Esophagus muscularis mucosa (tissue), 4 donors: ENCODE measurements at regions not wholly inside any gene's neighbourhood (a gene's known extent, or its start where the extent isn't known, plus 50 kb on each side); places are given as distances from the start of the nearest gene placed in this dataset.

ENCODE experiments used
- DNase-seq: peaks from one replicate; pipeline ENCODE4 v3.0.0-alpha.2; 2017; ENCODE audit errors: extremely low spot score
- H3K27ac ChIP-seq, 4 donors: fragments of 200-600 bp; sonication (generic); replicated peaks in 1 of 4; 1 replicate in 3 of 4; 2 replicates in 1 of 4; pipeline ENCODE4 v1.5.1; 2016 to 2019; ENCODE audit warnings: mild to moderate bottlenecking in 1 of 4
- H3K27me3 ChIP-seq, 4 donors: fragments of 200-600 bp; sonication (generic); one replicate each; pipeline versions ENCODE4 v1.5.1 to v1.6.0; 2016 to 2019
- H3K36me3 ChIP-seq, 4 donors: fragments of 200-600 bp; sonication (generic); one replicate each; pipeline ENCODE4 v1.5.1; 2016 to 2019
- H3K4me1 ChIP-seq, 4 donors: fragments of 200-600 bp; sonication (generic); one replicate each; pipeline ENCODE4 v1.5.1; 2016 to 2019
- H3K4me3 ChIP-seq, 4 donors: fragments of 200-600 bp; sonication (generic); 1 replicate in 2 of 4; 2 replicates in 2 of 4; pipeline ENCODE4 v1.5.1; 2016 to 2019; ENCODE audit warnings: mild to moderate bottlenecking in 4 of 4, moderate library complexity in 1 of 4
- H3K9me3 ChIP-seq, 4 donors: fragments of 200-600 bp; sonication (generic); 1 replicate in 3 of 4; 2 replicates in 1 of 4; pipeline ENCODE4 v1.5.1; 2016 to 2019
- EP300 ChIP-seq: sonication (generic); formaldehyde crosslinking; IDR thresholded peaks from one replicate; pipeline ENCODE4 v1.6.1; 2017; ENCODE audit warnings: antibody characterized with exemption
- POLR2A ChIP-seq: fragments of 450-650 bp; IDR thresholded peaks from one replicate; pipeline ENCODE4 v1.6.1; 2017; ENCODE audit warnings: antibody characterized with exemption, moderate library complexity, mild to moderate bottlenecking, low read depth
- POLR2AphosphoS5 ChIP-seq, 2 donors: sonication (generic); formaldehyde crosslinking; IDR thresholded peaks; one replicate each; pipeline ENCODE4 v1.6.1; 2017; ENCODE audit warnings: antibody characterized with exemption in 2 of 2
- WGBS: methylation state at CpG from one replicate; pipeline ENCODE4 v1.1.5; 2018; 5-methylcytosine and 5-hydroxymethylcytosine counted together
- intact Hi-C: fragments of 100-400 bp; cut with DNase I; formaldehyde crosslinking; loops from one replicate; pipeline ENCODE4 v1.15.1; 2023
- TF ChIP-seq, protein P1 (sequence below), 3 experiments: fragments of 200-600 bp in 2 of 3; fragments of 450-650 bp in 1 of 3; sonication (generic) in 2 of 3; IDR thresholded peaks; one replicate each; pipeline ENCODE4 v1.5.1; 2017 to 2019; ENCODE audit warnings: antibody characterized with exemption in 3 of 3, mild to moderate bottlenecking in 2 of 3, moderate library complexity in 1 of 3

DNA sequence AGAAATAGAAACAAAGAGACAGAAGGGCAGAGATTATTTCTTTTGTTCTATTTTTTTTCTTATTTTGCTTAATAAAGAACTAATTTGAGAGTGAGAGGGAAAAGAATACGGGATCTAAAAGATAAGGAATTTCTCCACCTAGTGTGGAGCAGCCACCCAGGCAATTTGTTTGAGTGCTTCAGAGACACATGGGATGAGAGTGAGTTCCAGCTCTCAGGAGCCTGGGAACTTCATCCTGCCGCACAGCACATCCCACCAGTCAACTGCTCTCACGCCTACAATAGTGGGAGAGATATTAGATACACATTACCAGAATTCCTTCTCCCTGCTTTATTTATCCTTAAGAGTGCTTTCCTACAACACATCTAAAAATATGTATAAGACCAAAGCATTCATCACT is 946.4 kb downstream of the PDHA2 start:
- no peak overlapping the region for H3K4me3 ChIP-seq
- no peaks in the 10 kb centered on the region for H3K27me3 ChIP-seq
- whole genome bisulfite sequencing, result 80% methylated on average over 3 of the region's 3 CpGs
- TF ChIP-seq EP300 (no peak), POLR2A (no peak), POLR2AphosphoS5 (IDR thresholded peaks at IDR 0.05) (no peak)
- TF ChIP-seq, protein P1, sequence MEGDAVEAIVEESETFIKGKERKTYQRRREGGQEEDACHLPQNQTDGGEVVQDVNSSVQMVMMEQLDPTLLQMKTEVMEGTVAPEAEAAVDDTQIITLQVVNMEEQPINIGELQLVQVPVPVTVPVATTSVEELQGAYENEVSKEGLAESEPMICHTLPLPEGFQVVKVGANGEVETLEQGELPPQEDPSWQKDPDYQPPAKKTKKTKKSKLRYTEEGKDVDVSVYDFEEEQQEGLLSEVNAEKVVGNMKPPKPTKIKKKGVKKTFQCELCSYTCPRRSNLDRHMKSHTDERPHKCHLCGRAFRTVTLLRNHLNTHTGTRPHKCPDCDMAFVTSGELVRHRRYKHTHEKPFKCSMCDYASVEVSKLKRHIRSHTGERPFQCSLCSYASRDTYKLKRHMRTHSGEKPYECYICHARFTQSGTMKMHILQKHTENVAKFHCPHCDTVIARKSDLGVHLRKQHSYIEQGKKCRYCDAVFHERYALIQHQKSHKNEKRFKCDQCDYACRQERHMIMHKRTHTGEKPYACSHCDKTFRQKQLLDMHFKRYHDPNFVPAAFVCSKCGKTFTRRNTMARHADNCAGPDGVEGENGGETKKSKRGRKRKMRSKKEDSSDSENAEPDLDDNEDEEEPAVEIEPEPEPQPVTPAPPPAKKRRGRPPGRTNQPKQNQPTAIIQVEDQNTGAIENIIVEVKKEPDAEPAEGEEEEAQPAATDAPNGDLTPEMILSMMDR (IDR thresholded peaks at IDR 0.05), result no peak
- DNase-seq, result no peak
- intact Hi-C loops, result no loop called here
- no peaks in the 10 kb centered on the region for H3K4me1 ChIP-seq
- H3K27ac ChIP-seq, result no peak overlapping the region
- H3K9me3 ChIP-seq, result no peaks in the 10 kb centered on the region
- no peaks in the 10 kb centered on the region for H3K36me3 ChIP-seq

DNA sequence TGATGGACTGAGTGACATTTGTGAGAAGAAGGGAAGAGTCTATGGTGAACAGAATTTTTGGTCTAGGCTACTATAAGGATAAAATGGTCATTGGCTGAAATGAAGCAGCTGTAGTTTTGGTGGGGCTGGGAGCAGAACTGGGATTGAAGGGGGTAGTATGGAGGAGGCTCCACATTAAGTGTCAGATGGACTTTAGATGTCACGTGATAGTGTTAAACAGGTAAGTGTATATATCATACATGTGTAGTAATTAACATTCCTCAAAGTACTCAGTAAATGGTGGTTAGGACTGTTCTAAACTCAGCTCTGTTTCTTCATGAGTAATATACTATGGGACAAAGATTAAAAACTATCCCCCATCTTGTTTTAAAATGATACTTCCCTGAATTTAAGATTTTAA is 947.9 kb downstream of the PDHA2 start:
- Histone ChIP-seq H3K4me1 (no peaks in the 10 kb centered on the region), H3K27ac (no peak overlapping the region), H3K9me3 (no peaks in the 10 kb centered on the region), H3K27me3 (no peaks in the 10 kb centered on the region), H3K36me3 (no peaks in the 10 kb centered on the region), H3K4me3 (no peak overlapping the region)
- TF ChIP-seq POLR2AphosphoS5 (IDR thresholded peaks at IDR 0.05), result no peak
- no peak for TF ChIP-seq POLR2A
- TF ChIP-seq EP300, result no peak
- TF ChIP-seq, protein P1 (IDR thresholded peaks at IDR 0.05), result no peak
- no peak for DNase-seq
- intact Hi-C loops, result no loop called here
- 88% methylated on average over 1 of the region's 1 CpG for WGBS

DNA sequence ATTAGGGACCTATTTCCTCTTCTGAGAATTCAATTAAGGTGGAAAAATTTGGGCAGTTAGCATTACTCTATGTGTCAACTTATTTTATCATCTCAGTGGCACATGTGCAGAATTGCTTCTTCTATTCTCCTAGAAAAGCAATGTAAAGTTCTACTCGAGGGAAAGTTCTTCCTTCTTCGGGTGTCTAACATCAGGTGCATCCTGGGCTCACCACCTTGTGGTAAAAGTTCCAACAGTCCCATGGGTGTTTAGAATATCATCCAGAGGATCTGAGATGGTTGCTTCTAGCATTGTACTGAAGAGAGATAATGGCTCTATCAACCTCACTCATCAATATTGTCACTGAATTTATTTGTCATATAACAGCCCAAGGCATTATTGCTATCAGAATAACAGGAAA is 969.7 kb downstream of the PDHA2 start:
- TF ChIP-seq, protein P1 (IDR thresholded peaks at IDR 0.05), result no peak
- TF ChIP-seq POLR2A (no peak), POLR2AphosphoS5 (IDR thresholded peaks at IDR 0.05) (no peak), EP300 (no peak)
- Histone ChIP-seq H3K4me1 (no peaks in the 10 kb centered on the region), H3K27ac (no peak overlapping the region), H3K9me3 (peaks cover 0 to 5% (median 0%) of the 10 kb centered on the region in 4 donors), H3K36me3 (no peaks in the 10 kb centered on the region), H3K27me3 (no peaks in the 10 kb centered on the region), H3K4me3 (no peak overlapping the region)
- DNase-seq, result no peak
- intact Hi-C loops, result no loop called here
- 88% methylated on average over 2 of the region's 2 CpGs for WGBS

DNA sequence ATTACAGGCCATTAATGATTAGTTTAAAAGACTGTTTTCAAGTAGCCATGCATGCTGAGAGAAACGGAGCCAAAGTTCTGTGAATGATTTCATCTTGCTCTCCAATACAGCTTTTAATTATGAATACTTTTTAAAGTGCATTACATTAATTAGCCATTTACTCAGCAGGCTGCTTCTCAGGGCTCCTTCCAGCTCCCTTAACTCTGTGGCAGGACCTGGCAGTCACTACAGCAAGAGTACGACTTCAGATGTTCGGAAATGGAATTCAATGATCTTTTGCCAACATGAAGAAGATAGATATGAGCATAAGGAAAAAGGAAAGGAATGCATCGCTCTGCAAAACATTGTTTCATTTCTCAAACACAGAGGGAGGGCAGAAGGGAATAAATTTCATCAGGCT is 987.2 kb downstream of the PDHA2 start:
- WGBS, result 47% methylated on average over 4 of the region's 4 CpGs
- Histone ChIP-seq H3K4me3 (no peak overlapping the region), H3K27me3 (no peaks in the 10 kb centered on the region), H3K36me3 (no peaks in the 10 kb centered on the region), H3K27ac (no peak overlapping the region), H3K4me1 (peaks cover 0 to 10% (median 2%) of the 10 kb centered on the region in 4 donors), H3K9me3 (no peaks in the 10 kb centered on the region)
- intact Hi-C loops, result no loop called here
- TF ChIP-seq POLR2AphosphoS5 (IDR thresholded peaks at IDR 0.05) (no peak), EP300 (no peak), POLR2A (no peak)
- TF ChIP-seq, protein P1 (IDR thresholded peaks at IDR 0.05), result no peak
- DNase-seq, result no peak

DNA sequence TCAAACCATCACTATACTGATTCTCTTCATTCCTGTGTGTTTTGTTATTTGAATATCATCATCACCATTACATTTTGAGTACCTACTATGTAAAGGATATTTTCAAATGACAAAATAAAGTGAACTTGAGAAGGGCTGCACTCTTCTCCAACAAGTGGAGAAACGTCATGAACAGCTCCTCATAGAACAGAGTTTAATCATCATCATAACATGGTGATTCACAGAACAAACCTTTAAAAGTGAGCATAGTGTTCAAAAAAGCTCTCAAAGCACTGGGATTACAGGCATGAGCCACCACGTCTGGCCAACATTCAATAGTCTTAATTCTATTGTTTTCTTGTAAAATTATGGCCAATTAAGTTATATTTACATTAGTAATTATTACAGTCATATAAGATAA is 993.9 kb downstream of the PDHA2 start:
- WGBS, result 49% methylated on average over 2 of the region's 2 CpGs
- no peaks in the 10 kb centered on the region for H3K9me3 ChIP-seq
- intact Hi-C loops, result no loop called here

More for the DNA sequence above, 993.9 kb downstream of the PDHA2 start:
- Histone ChIP-seq H3K36me3 (no peaks in the 10 kb centered on the region), H3K27me3 (no peaks in the 10 kb centered on the region), H3K4me1 (no peaks in the 10 kb centered on the region), H3K27ac (no peak overlapping the region), H3K4me3 (no peak overlapping the region)
- no peak for DNase-seq
- TF ChIP-seq EP300, result no peak
